ENCODE measurements at regions not wholly inside any gene's neighbourhood (a gene's known extent, or its start where the extent isn't known, plus 50 kb on each side); places are given as distances from the start of the nearest gene placed in this dataset.

- intact Hi-C loops (cut with DNase I, micrococcal nuclease): no loop called here
- ATAC-seq (ENCODE audit: poor library complexity) (no peak), DNase-seq (peak in 1 of 14 experiments; percentile 8)
- Mint-ChIP-seq H3K36me3 (ENCODE audit: low read depth) (no peaks in the 10 kb centered on the region), H3K27ac (no peak overlapping the region), H3K9me3 (no peaks in the 10 kb centered on the region), H3K27me3 (no peaks in the 10 kb centered on the region), H3K4me3 (no peak overlapping the region), H3K4me1 (ENCODE audit: low read depth) (peaks cover 9% of the 10 kb centered on the region)
- TF ChIP-seq CTCF (IDR thresholded peaks at IDR 0.05): no peak
- Histone ChIP-seq H3K4me1 (ENCODE audit: insufficient read depth, low read length) (peaks cover 61% of the 10 kb centered on the region), H3K9me3 (ENCODE audit: control insufficient read depth in 1 of 2, insufficient read depth in 1 of 2, low read length in 2 of 2) (peaks cover 0 to 28% of the 10 kb centered on the region in 2 experiments), H3K27ac (ENCODE audit: low read depth in 1 of 2, low read length in 2 of 2) (peak overlapping the region in 1 of 2 donors; percentile 5), H3K4me3 (ENCODE audit: low read length) (no peak overlapping the region), H3K27me3 (ENCODE audit: control insufficient read depth in 1 of 2, insufficient read depth in 2 of 2, low read length in 2 of 2) (no peaks in the 10 kb centered on the region), H3K36me3 (ENCODE audit: insufficient read depth, low read length) (no peaks in the 10 kb centered on the region)
- ChIA-PET CTCF (no interaction called here), POLR2A (no interaction called here)
These were observed 329.7 kb downstream of the TMEM121 start for GRCh38 chr14:105855893-105856675.

- Histone ChIP-seq H3K27ac (ENCODE audit: low read depth in 1 of 2, low read length in 2 of 2) (peak overlapping the region in 1 of 2 donors; percentile 5), H3K36me3 (ENCODE audit: insufficient read depth, low read length) (no peaks in the 10 kb centered on the region), H3K4me1 (ENCODE audit: insufficient read depth, low read length) (peaks cover 65% of the 10 kb centered on the region), H3K27me3 (ENCODE audit: control insufficient read depth in 1 of 2, insufficient read depth in 2 of 2, low read length in 2 of 2) (no peaks in the 10 kb centered on the region), H3K4me3 (ENCODE audit: low read length) (no peak overlapping the region), H3K9me3 (ENCODE audit: control insufficient read depth in 1 of 2, insufficient read depth in 1 of 2, low read length in 2 of 2) (peaks cover 0 to 28% of the 10 kb centered on the region in 2 experiments)
- Mint-ChIP-seq H3K27me3 (no peaks in the 10 kb centered on the region), H3K9me3 (no peaks in the 10 kb centered on the region), H3K4me3 (no peak overlapping the region), H3K27ac (no peak overlapping the region), H3K36me3 (ENCODE audit: low read depth) (no peaks in the 10 kb centered on the region), H3K4me1 (ENCODE audit: low read depth) (peaks cover 16% of the 10 kb centered on the region)
- no peak for TF ChIP-seq CTCF (IDR thresholded peaks at IDR 0.05)
- intact Hi-C loops (cut with DNase I, micrococcal nuclease): no loop called here
- no peak for DNase-seq
- ChIA-PET POLR2A (no interaction called here), CTCF (no interaction called here)
- ATAC-seq (ENCODE audit: poor library complexity): no peak
These were observed 330.4 kb downstream of the TMEM121 start for GRCh38 chr14:105856676-105857219.

- DNase-seq (peak in 4 of 14 experiments; percentile 15 to 58 (median 38)), ATAC-seq (ENCODE audit: poor library complexity) (peak; percentile 26)
- no peak overlapping the region for H3K4me3 Mint-ChIP-seq
- H3K27me3 Mint-ChIP-seq: peaks cover 4% of the 10 kb centered on the region
- H3K27me3 ChIP-seq (ENCODE audit: control insufficient read depth in 1 of 2, insufficient read depth in 2 of 2, low read length in 2 of 2): peaks cover 0 to 4% of the 10 kb centered on the region in 2 experiments
- POLR2A ChIA-PET: no interaction called here
- intact Hi-C loops (cut with DNase I, micrococcal nuclease): no loop called here
- no peaks in the 10 kb centered on the region for H3K36me3 ChIP-seq (ENCODE audit: insufficient read depth, low read length)
- H3K4me1 Mint-ChIP-seq (ENCODE audit: low read depth): peaks cover 22% of the 10 kb centered on the region
- peaks cover 0 to 28% of the 10 kb centered on the region in 2 experiments for H3K9me3 ChIP-seq (ENCODE audit: control insufficient read depth in 1 of 2, insufficient read depth in 1 of 2, low read length in 2 of 2)
- peak overlapping the region in 1 of 2 donors; percentile 36 for H3K27ac ChIP-seq (ENCODE audit: low read depth in 1 of 2, low read length in 2 of 2)
- no peak for TF ChIP-seq CTCF (IDR thresholded peaks at IDR 0.05)
- H3K4me3 ChIP-seq (ENCODE audit: low read length): no peak overlapping the region
- H3K36me3 Mint-ChIP-seq (ENCODE audit: low read depth): no peaks in the 10 kb centered on the region
- peaks cover 69% of the 10 kb centered on the region for H3K4me1 ChIP-seq (ENCODE audit: insufficient read depth, low read length)
- no peaks in the 10 kb centered on the region for H3K9me3 Mint-ChIP-seq
- CTCF ChIA-PET: no interaction called here
- H3K27ac Mint-ChIP-seq: no peak overlapping the region
These were observed 330.9 kb downstream of the TMEM121 start for GRCh38 chr14:105857220-105857825.

All from CD4-positive, alpha-beta T cell (primary cell).